ENCODE measurements at regions not wholly inside any gene's neighbourhood (a gene's known extent, or its start where the extent isn't known, plus 50 kb on each side); places are given as distances from the start of the nearest gene placed in this dataset.

GRCh38 chr9:115759426-115759825 is 394.2 kb upstream of the PAPPA start:
- no peaks in the 10 kb centered on the region for H3K27me3 ChIP-seq
- H3K36me3 ChIP-seq, result no peaks in the 10 kb centered on the region
- H3K4me3 ChIP-seq, result no peak overlapping the region
- TF ChIP-seq POLR2AphosphoS5 (IDR thresholded peaks at IDR 0.05) (no peak), EP300 (IDR thresholded peaks at IDR 0.05) (no peak), CTCF (IDR thresholded peaks at IDR 0.05) (no peak), POLR2A (IDR thresholded peaks at IDR 0.05) (no peak)
- H3K27ac ChIP-seq, result no peak overlapping the region
- no peak for DNase-seq
- WGBS, 2 donors, result 66 to 77% methylated on average over 4 of the region's 4 CpGs
- H3K9me3 ChIP-seq, result peaks cover 0 to 4% (median 0%) of the 10 kb centered on the region in 4 donors
- H3K4me1 ChIP-seq, result no peaks in the 10 kb centered on the region
- ATAC-seq (ENCODE audit: low FRiP score in 2 of 2), result no peak

- DNase-seq (no peak), ATAC-seq (ENCODE audit: low FRiP score in 2 of 2) (no peak)
- Histone ChIP-seq H3K27me3 (no peaks in the 10 kb centered on the region), H3K27ac (no peak overlapping the region), H3K9me3 (peaks cover 0 to 4% (median 0%) of the 10 kb centered on the region in 4 donors), H3K4me1 (no peaks in the 10 kb centered on the region), H3K4me3 (no peak overlapping the region), H3K36me3 (no peaks in the 10 kb centered on the region)
- 74 to 100% methylated on average over 1 of the region's 1 CpG for WGBS, 2 donors
- no peak for TF ChIP-seq CTCF (IDR thresholded peaks at IDR 0.05)
- TF ChIP-seq POLR2AphosphoS5 (IDR thresholded peaks at IDR 0.05), result no peak
- TF ChIP-seq POLR2A (IDR thresholded peaks at IDR 0.05), result no peak
- no peak for TF ChIP-seq EP300 (IDR thresholded peaks at IDR 0.05)
These were observed 388.9 kb upstream of the PAPPA start for GRCh38 chr9:115764645-115765044.

GRCh38 chr9:115765060-115765459 is 388.5 kb upstream of the PAPPA start:
- Histone ChIP-seq H3K27ac (no peak overlapping the region), H3K4me3 (no peak overlapping the region), H3K36me3 (no peaks in the 10 kb centered on the region), H3K27me3 (no peaks in the 10 kb centered on the region), H3K4me1 (no peaks in the 10 kb centered on the region), H3K9me3 (peaks cover 0 to 4% (median 0%) of the 10 kb centered on the region in 4 donors)
- no peak for ATAC-seq (ENCODE audit: low FRiP score in 2 of 2)
- no peak for TF ChIP-seq CTCF (IDR thresholded peaks at IDR 0.05)
- 57 to 83% methylated on average over 2 of the region's 2 CpGs for WGBS, 2 donors
- no peak for DNase-seq

GRCh38 chr9:115766370-115766955 is 387.1 kb upstream of the PAPPA start:
- TF ChIP-seq POLR2A (IDR thresholded peaks at IDR 0.05) (no peak), CTCF (IDR thresholded peaks at IDR 0.05) (no peak), EP300 (IDR thresholded peaks at IDR 0.05) (no peak), POLR2AphosphoS5 (IDR thresholded peaks at IDR 0.05) (no peak)
- H3K4me3 ChIP-seq, result no peak overlapping the region
- H3K4me1 ChIP-seq, result no peaks in the 10 kb centered on the region
- WGBS, 2 donors, result 42 to 45% methylated on average over 5 of the region's 5 CpGs
- ATAC-seq (ENCODE audit: low FRiP score in 2 of 2) (no peak), DNase-seq (no peak)
- H3K27ac ChIP-seq, result no peak overlapping the region
- peaks cover 0 to 4% (median 0%) of the 10 kb centered on the region in 4 donors for H3K9me3 ChIP-seq
- no peaks in the 10 kb centered on the region for H3K36me3 ChIP-seq
- H3K27me3 ChIP-seq, result no peaks in the 10 kb centered on the region

GRCh38 chr9:115770521-115770920 is 383.1 kb upstream of the PAPPA start:
- H3K27me3 ChIP-seq, result no peaks in the 10 kb centered on the region
- H3K36me3 ChIP-seq, result no peaks in the 10 kb centered on the region
- ATAC-seq (ENCODE audit: low FRiP score in 2 of 2) (no peak), DNase-seq (no peak)
- WGBS, 2 donors, result 88 to 98% methylated on average over 2 of the region's 2 CpGs
- TF ChIP-seq POLR2AphosphoS5 (IDR thresholded peaks at IDR 0.05) (no peak), EP300 (IDR thresholded peaks at IDR 0.05) (no peak)
- no peak overlapping the region for H3K4me3 ChIP-seq
- no peaks in the 10 kb centered on the region for H3K4me1 ChIP-seq
- H3K27ac ChIP-seq, result no peak overlapping the region
- H3K9me3 ChIP-seq, result no peaks in the 10 kb centered on the region

Data from upper lobe of left lung (tissue), 6 donors.